ENCODE measurements at regions not wholly inside any gene's neighbourhood (a gene's known extent, or its start where the extent isn't known, plus 50 kb on each side); places are given as distances from the start of the nearest gene placed in this dataset.

DNA sequence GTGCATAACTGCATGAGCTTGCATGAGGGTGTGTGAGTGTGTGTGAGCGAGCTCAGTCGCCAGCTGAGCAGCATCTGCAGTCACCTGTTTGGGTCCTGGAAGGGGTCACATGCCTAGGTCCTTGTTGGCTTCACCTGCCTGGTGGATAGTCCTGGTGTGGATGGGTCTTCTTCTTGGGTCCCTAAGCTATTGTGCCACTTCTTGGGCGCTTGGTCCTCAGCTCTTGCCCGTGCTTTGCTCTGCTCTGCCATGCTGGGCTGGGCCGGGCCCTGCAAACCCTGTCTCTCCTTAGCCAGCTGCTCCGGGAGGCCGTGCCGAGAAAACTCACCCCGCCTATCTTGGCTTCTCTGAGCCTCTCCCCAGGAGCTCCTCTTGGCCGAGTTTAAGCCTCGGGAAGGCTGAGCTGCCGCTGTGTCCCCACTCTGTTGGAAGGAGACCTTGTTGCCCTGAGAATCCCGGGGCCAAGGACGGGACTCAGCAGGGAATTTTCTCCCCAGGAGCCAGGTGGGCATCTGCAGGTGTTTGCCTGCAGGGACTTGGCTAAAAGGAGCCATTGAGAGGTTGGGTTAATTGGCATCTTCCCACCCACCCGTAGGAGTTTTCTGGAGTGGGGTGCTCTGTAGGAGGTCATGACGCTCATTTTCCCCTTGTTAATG is 300.8 kb downstream of the NDUFA10 start:
- TF ChIP-seq, protein P1, sequence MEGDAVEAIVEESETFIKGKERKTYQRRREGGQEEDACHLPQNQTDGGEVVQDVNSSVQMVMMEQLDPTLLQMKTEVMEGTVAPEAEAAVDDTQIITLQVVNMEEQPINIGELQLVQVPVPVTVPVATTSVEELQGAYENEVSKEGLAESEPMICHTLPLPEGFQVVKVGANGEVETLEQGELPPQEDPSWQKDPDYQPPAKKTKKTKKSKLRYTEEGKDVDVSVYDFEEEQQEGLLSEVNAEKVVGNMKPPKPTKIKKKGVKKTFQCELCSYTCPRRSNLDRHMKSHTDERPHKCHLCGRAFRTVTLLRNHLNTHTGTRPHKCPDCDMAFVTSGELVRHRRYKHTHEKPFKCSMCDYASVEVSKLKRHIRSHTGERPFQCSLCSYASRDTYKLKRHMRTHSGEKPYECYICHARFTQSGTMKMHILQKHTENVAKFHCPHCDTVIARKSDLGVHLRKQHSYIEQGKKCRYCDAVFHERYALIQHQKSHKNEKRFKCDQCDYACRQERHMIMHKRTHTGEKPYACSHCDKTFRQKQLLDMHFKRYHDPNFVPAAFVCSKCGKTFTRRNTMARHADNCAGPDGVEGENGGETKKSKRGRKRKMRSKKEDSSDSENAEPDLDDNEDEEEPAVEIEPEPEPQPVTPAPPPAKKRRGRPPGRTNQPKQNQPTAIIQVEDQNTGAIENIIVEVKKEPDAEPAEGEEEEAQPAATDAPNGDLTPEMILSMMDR (IDR thresholded peaks at IDR 0.05), result no peak
- no peak for TF ChIP-seq POLR2A (IDR thresholded peaks at IDR 0.05)
